Common myeloid progenitor, CD34-positive (primary cell): ENCODE measurements at regions not wholly inside any gene's neighbourhood (a gene's known extent, or its start where the extent isn't known, plus 50 kb on each side); places are given as distances from the start of the nearest gene placed in this dataset.
A peak's percentile ranks its signal among the peaks of the same experiment; 100 is the strongest.

ENCODE experiments used
- CTCF ChIA-PET: fragments of 350-600 bp; sonication (Branson Sonifier 250); formaldehyde crosslinking; loops from one replicate; lab custom pipeline; 2021; ENCODE audit warnings: antibody characterized with exemption; lab: Charles Lee
- POLR2A ChIA-PET: fragments of 350-600 bp; sonication (Branson Sonifier 250); formaldehyde crosslinking; loops from one replicate; lab custom pipeline; 2021; ENCODE audit warnings: antibody characterized with exemption; lab: Charles Lee
- DNase-seq, 3 donors: peaks; one replicate each; pipeline versions ENCODE4 v3.0.0 to v3.0.0-alpha.2; 2013
- H3K27ac ChIP-seq, 2 experiments: 1 replicate in 1 of 2; 2 replicates in 1 of 2; pipeline ENCODE4 v1.7.0; 2013; ENCODE audit warnings: inconsistent platforms in 2 of 2, low read length in 2 of 2, mild to moderate bottlenecking in 2 of 2, low read depth in 1 of 2, moderate library complexity in 1 of 2; ENCODE audit not compliant: severe bottlenecking in 2 of 2, insufficient read depth in 1 of 2, poor library complexity in 1 of 2
- H3K27me3 ChIP-seq, 5 experiments: replicated peaks in 2 of 5; 1 replicate in 3 of 5; 2 replicates in 2 of 5; pipeline versions ENCODE4 v1.6.1 to v1.7.0; 2013; ENCODE audit warnings: low read length in 4 of 5, mild to moderate bottlenecking in 2 of 5, moderate library complexity in 2 of 5, inconsistent platforms in 1 of 5; ENCODE audit not compliant: insufficient read depth in 5 of 5, control insufficient read depth in 4 of 5
- H3K36me3 ChIP-seq, 4 experiments: 1 replicate in 2 of 4; 2 replicates in 2 of 4; pipeline versions ENCODE4 v1.6.1 to v1.7.0; 2013; ENCODE audit warnings: low read length in 3 of 4, control low read depth in 1 of 4, mild to moderate bottlenecking in 1 of 4; ENCODE audit not compliant: control insufficient read depth in 4 of 4, insufficient read depth in 4 of 4
- H3K4me1 ChIP-seq, 4 experiments: 1 replicate in 3 of 4; 2 replicates in 1 of 4; pipeline versions ENCODE4 v1.6.1 to v1.7.1; 2013; ENCODE audit warnings: low read length in 3 of 4, mild to moderate bottlenecking in 3 of 4, control low read depth in 1 of 4, inconsistent platforms in 1 of 4, moderate library complexity in 1 of 4; ENCODE audit not compliant: control insufficient read depth in 4 of 4, insufficient read depth in 4 of 4; ENCODE audit errors: control extremely low read depth in 1 of 4
- H3K4me3 ChIP-seq, 7 experiments: 1 replicate in 4 of 7; 2 replicates in 3 of 7; pipeline versions ENCODE4 v1.5.1 to v1.7.0; 2013; ENCODE audit warnings: mild to moderate bottlenecking in 7 of 7, low read length in 6 of 7, moderate library complexity in 6 of 7, inconsistent platforms in 2 of 7, low read depth in 2 of 7, control low read depth in 1 of 7; ENCODE audit not compliant: insufficient read depth in 4 of 7, control insufficient read depth in 1 of 7; ENCODE audit errors: extremely low read depth in 1 of 7
- H3K9me3 ChIP-seq, 5 experiments: 1 replicate in 4 of 5; 2 replicates in 1 of 5; pipeline versions ENCODE4 v1.6.1 to v1.7.1; 2013; ENCODE audit warnings: low read length in 4 of 5, mild to moderate bottlenecking in 2 of 5, inconsistent platforms in 1 of 5, low read depth in 1 of 5, moderate library complexity in 1 of 5; ENCODE audit not compliant: control insufficient read depth in 4 of 5, insufficient read depth in 2 of 5; ENCODE audit errors: control extremely low read depth in 1 of 5
- WGBS: methylation state at CpG from one replicate; pipeline ENCODE4 v1.1.5; 2013; ENCODE audit not compliant: insufficient coverage; 5-methylcytosine and 5-hydroxymethylcytosine counted together

GRCh38 chr10:44310762-44311562 is 73.9 kb downstream of the CXCL12 start:
- ChIA-PET CTCF (interaction anchor here (0.9 to 2.5 kb wide), 9 partner anchors 10 to 640 kb away, joined by 3 to 8 read pairs (median 5); no protein-coding TSS in a partner anchor), POLR2A (interaction anchor here (0.6 kb wide), 1 partner anchor 35 kb away, joined by 3 read pairs; no protein-coding TSS in a partner anchor)
- no peak overlapping the region for H3K27ac ChIP-seq
- H3K36me3 ChIP-seq: no peaks in the 10 kb centered on the region
- 21% methylated on average over 49 of the region's 58 CpGs for WGBS
- no peaks in the 10 kb centered on the region for H3K9me3 ChIP-seq
- peak overlapping the region in 3 of 7 experiments; percentile 52 to 67 (median 59) for H3K4me3 ChIP-seq
- DNase-seq: peak; percentile 78 to 92 (median 91)
- peaks cover 0 to 10% (median 6%) of the 10 kb centered on the region in 5 experiments for H3K27me3 ChIP-seq
- peaks cover 0 to 12% (median 10%) of the 10 kb centered on the region in 4 experiments for H3K4me1 ChIP-seq

GRCh38 chr10:44309939-44310761 is 74.7 kb downstream of the CXCL12 start:
- peak in 2 of 3 donors; percentile 35 to 43 for DNase-seq
- Histone ChIP-seq H3K27me3 (peaks cover 0 to 10% (median 6%) of the 10 kb centered on the region in 5 experiments), H3K4me3 (peak overlapping the region in 2 of 7 experiments; percentile 59 to 67), H3K27ac (no peak overlapping the region), H3K36me3 (no peaks in the 10 kb centered on the region), H3K4me1 (peaks cover 0 to 12% (median 10%) of the 10 kb centered on the region in 4 experiments), H3K9me3 (no peaks in the 10 kb centered on the region)
- CTCF ChIA-PET: interaction anchor here (1.4 to 2.5 kb wide), 6 partner anchors 9 to 639 kb away, joined by 4 to 8 read pairs (median 5); no protein-coding TSS in a partner anchor
- WGBS: 85% methylated on average over 26 of the region's 32 CpGs
- POLR2A ChIA-PET: no interaction called here

- no peak overlapping the region for H3K27ac ChIP-seq
- H3K36me3 ChIP-seq: no peaks in the 10 kb centered on the region
- H3K27me3 ChIP-seq: peaks cover 0 to 10% (median 6%) of the 10 kb centered on the region in 5 experiments
- ChIA-PET CTCF (interaction anchor here (1.3 to 2.3 kb wide), 3 partner anchors 9 to 619 kb away, joined by 3 to 8 read pairs (median 5); no protein-coding TSS in a partner anchor), POLR2A (no interaction called here)
- no peak overlapping the region for H3K4me3 ChIP-seq
- peaks cover 0 to 12% (median 10%) of the 10 kb centered on the region in 4 experiments for H3K4me1 ChIP-seq
- 67% methylated on average over 3 of the region's 4 CpGs for WGBS
- no peak for DNase-seq
- H3K9me3 ChIP-seq: no peaks in the 10 kb centered on the region
Measured at GRCh38 chr10:44309361-44309760, 75.5 kb downstream of the CXCL12 start.

GRCh38 chr10:44308935-44309334 is 76.0 kb downstream of the CXCL12 start:
- CTCF ChIA-PET: interaction anchor here (0.7 to 1.5 kb wide), 3 partner anchors 8 to 636 kb away, joined by 3 to 5 read pairs (median 3); no protein-coding TSS in a partner anchor
- 97% methylated on average over 4 of the region's 4 CpGs for WGBS
- Histone ChIP-seq H3K9me3 (no peaks in the 10 kb centered on the region), H3K36me3 (no peaks in the 10 kb centered on the region), H3K4me1 (peaks cover 0 to 12% (median 10%) of the 10 kb centered on the region in 4 experiments), H3K27ac (no peak overlapping the region), H3K4me3 (no peak overlapping the region), H3K27me3 (peaks cover 0 to 10% (median 6%) of the 10 kb centered on the region in 5 experiments)
- DNase-seq: no peak
- POLR2A ChIA-PET: interaction anchor here (1.2 kb wide), 1 partner anchor 39 kb away, joined by 4 read pairs; no protein-coding TSS in a partner anchor

GRCh38 chr10:44307691-44308090 is 77.2 kb downstream of the CXCL12 start:
- POLR2A ChIA-PET: interaction anchor here (1.2 kb wide), 1 partner anchor 40 kb away, joined by 4 read pairs; no protein-coding TSS in a partner anchor
- peaks cover 0 to 12% (median 10%) of the 10 kb centered on the region in 4 experiments for H3K4me1 ChIP-seq
- peak in 1 of 3 donors; percentile 6 for DNase-seq
- peaks cover 0 to 2% (median 0%) of the 10 kb centered on the region in 5 experiments for H3K9me3 ChIP-seq
- no peak overlapping the region for H3K4me3 ChIP-seq
- CTCF ChIA-PET: interaction anchor here (1.5 kb wide), 1 partner anchor 621 kb away, joined by 4 read pairs; no protein-coding TSS in a partner anchor
- peaks cover 0 to 10% (median 6%) of the 10 kb centered on the region in 5 experiments for H3K27me3 ChIP-seq
- no peaks in the 10 kb centered on the region for H3K36me3 ChIP-seq
- 100% methylated on average over 2 of the region's 3 CpGs for WGBS
- H3K27ac ChIP-seq: no peak overlapping the region

- H3K36me3 ChIP-seq: no peaks in the 10 kb centered on the region
- H3K4me1 ChIP-seq: peaks cover 0 to 12% (median 10%) of the 10 kb centered on the region in 4 experiments
- POLR2A ChIA-PET: no interaction called here
- peaks cover 0 to 2% (median 0%) of the 10 kb centered on the region in 5 experiments for H3K9me3 ChIP-seq
- H3K4me3 ChIP-seq: no peak overlapping the region
- H3K27ac ChIP-seq: no peak overlapping the region
- CTCF ChIA-PET: interaction anchor here (0.7 to 1.5 kb wide), 3 partner anchors 9 to 620 kb away, joined by 3 to 4 read pairs (median 4); no protein-coding TSS in a partner anchor
- peak; percentile 26 to 46 (median 35) for DNase-seq
- H3K27me3 ChIP-seq: peaks cover 0 to 4% (median 4%) of the 10 kb centered on the region in 5 experiments
- 65% methylated on average over 2 of the region's 2 CpGs for WGBS
Measured at GRCh38 chr10:44306762-44307161, 78.1 kb downstream of the CXCL12 start.
